GM04504 (cell line): ENCODE measurements at regions not wholly inside any gene's neighbourhood (a gene's known extent, or its start where the extent isn't known, plus 50 kb on each side); places are given as distances from the start of the nearest gene placed in this dataset.
"Not testable (repeated sequence)": the region's sequence is repeated elsewhere in the genome, so short reads cannot be mapped to it uniquely, and the experiment has no call there.

Experiments
- DNase-seq: peaks from one replicate; pipeline ENCODE4 v3.0.0-alpha.2; 2012; ENCODE audit warnings: low read depth

GRCh38 chr6:50337532-50338122 is 287.9 kb upstream of the DEFB112 start:
- DNase-seq: no peak

- DNase-seq: no peak
These were observed 303.9 kb upstream of the DEFB112 start for GRCh38 chr6:50353603-50354002.

GRCh38 chr6:50358113-50358512 is 308.4 kb upstream of the DEFB112 start:
- DNase-seq: no peak

GRCh38 chr6:50361641-50362331 is 312.1 kb upstream of the DEFB112 start:
- DNase-seq: no peak

- DNase-seq: no peak
These were observed 313.0 kb upstream of the DEFB112 start for GRCh38 chr6:50362706-50363105.

- DNase-seq: no peak
These were observed 320.3 kb upstream of the DEFB112 start for GRCh38 chr6:50369996-50370395.

GRCh38 chr6:50380406-50381098 is 330.8 kb upstream of the DEFB112 start:
- no peak for DNase-seq

- DNase-seq: no peak
These were observed 331.3 kb upstream of the DEFB112 start for GRCh38 chr6:50381099-50381415.

- DNase-seq: no peak
These were observed 322.9 kb upstream of the TFAP2D start for GRCh38 chr6:50390416-50390815.

- DNase-seq: not testable (repeated sequence)
These were observed 319.2 kb upstream of the TFAP2D start for GRCh38 chr6:50394139-50394538.

GRCh38 chr6:50404643-50405042 is 308.7 kb upstream of the TFAP2D start:
- no peak for DNase-seq

- no peak for DNase-seq
These were observed 302.7 kb upstream of the TFAP2D start for GRCh38 chr6:50410579-50410978.

- not testable (repeated sequence) for DNase-seq
These were observed 292.3 kb upstream of the TFAP2D start for GRCh38 chr6:50421041-50421440.

- DNase-seq: no peak
These were observed 286.1 kb upstream of the TFAP2D start for GRCh38 chr6:50427267-50427666.

GRCh38 chr6:50437901-50438300 is 275.4 kb upstream of the TFAP2D start:
- no peak for DNase-seq

GRCh38 chr6:50442531-50443040 is 270.7 kb upstream of the TFAP2D start:
- no peak for DNase-seq

GRCh38 chr6:50443144-50443543 is 270.2 kb upstream of the TFAP2D start:
- no peak for DNase-seq

- no peak for DNase-seq
These were observed 264.2 kb upstream of the TFAP2D start for GRCh38 chr6:50449128-50449527.

- no peak for DNase-seq
These were observed 261.4 kb upstream of the TFAP2D start for GRCh38 chr6:50451826-50452400.

- DNase-seq: no peak
These were observed 258.3 kb upstream of the TFAP2D start for GRCh38 chr6:50455029-50455428.

GRCh38 chr6:50457351-50457750 is 256.0 kb upstream of the TFAP2D start:
- no peak for DNase-seq

GRCh38 chr6:50461696-50462095 is 251.6 kb upstream of the TFAP2D start:
- no peak for DNase-seq

GRCh38 chr6:50463931-50464330 is 249.4 kb upstream of the TFAP2D start:
- no peak for DNase-seq
